ENCODE measurements at regions not wholly inside any gene's neighbourhood (a gene's known extent, or its start where the extent isn't known, plus 50 kb on each side); places are given as distances from the start of the nearest gene placed in this dataset.

GRCh38 chr4:30153427-30153826, 566.7 kb upstream of the PCDH7 start:
- TF ChIP-seq CTCF (IDR thresholded peaks at IDR 0.05) (no peak), POLR2A (IDR thresholded peaks at IDR 0.05) (no peak)

Data from body of pancreas (tissue), 4 donors.